ENCODE measurements at regions not wholly inside any gene's neighbourhood (a gene's known extent, or its start where the extent isn't known, plus 50 kb on each side); places are given as distances from the start of the nearest gene placed in this dataset.

- TF ChIP-seq CTCF (IDR thresholded peaks at IDR 0.05; ENCODE audit: extremely low read depth in 1 of 2, insufficient read depth in 1 of 2, low read depth in 1 of 2, low read length in 2 of 2): no peak
- no peak for TF ChIP-seq JUN (IDR thresholded peaks at IDR 0.05; ENCODE audit: borderline replicate concordance, insufficient read depth, insufficient read length, low read depth)
- TF ChIP-seq POLR2A (IDR thresholded peaks at IDR 0.05; ENCODE audit: low read depth, low read length): no peak
- no peak for TF ChIP-seq MAX (IDR thresholded peaks at IDR 0.05; ENCODE audit: insufficient read depth, insufficient read length)
These were observed 90.2 kb downstream of the FOXD1 start for GRCh38 chr5:73358366-73358765.
